Mesenchymal stem cell (in vitro differentiated cells and primary cell): ENCODE measurements at regions not wholly inside any gene's neighbourhood (a gene's known extent, or its start where the extent isn't known, plus 50 kb on each side); places are given as distances from the start of the nearest gene placed in this dataset.

Source experiments
- DNase-seq: peaks from one replicate; pipeline ENCODE4 v3.0.0-alpha.2; 2013
- H2AFZ ChIP-seq: one replicate; pipeline ENCODE4 v1.6.1; 2013; ENCODE audit warnings: low read depth, mild to moderate bottlenecking, control low read depth, inconsistent platforms, low read length, moderate library complexity
- H2AK5ac ChIP-seq: 2 replicates; pipeline ENCODE4 v1.6.1; 2013; ENCODE audit warnings: low read length, moderate library complexity, mild to moderate bottlenecking, inconsistent platforms; ENCODE audit not compliant: severe bottlenecking
- H2BK120ac ChIP-seq: one replicate; pipeline ENCODE4 v1.6.1; 2013; ENCODE audit warnings: low read depth, mild to moderate bottlenecking, inconsistent platforms, low read length, moderate library complexity
- H2BK12ac ChIP-seq, 2 experiments: one replicate each; pipeline ENCODE4 v1.6.1; 2013; ENCODE audit warnings: inconsistent platforms in 2 of 2, low read length in 2 of 2, mild to moderate bottlenecking in 2 of 2, moderate library complexity in 2 of 2, control low read depth in 1 of 2
- H2BK15ac ChIP-seq: one replicate; pipeline ENCODE4 v1.6.1; 2013; ENCODE audit warnings: mild to moderate bottlenecking, low read depth, inconsistent platforms; ENCODE audit not compliant: poor library complexity, severe bottlenecking
- H2BK5ac ChIP-seq: 2 replicates; pipeline ENCODE4 v1.6.1; 2013; ENCODE audit warnings: low read depth, mild to moderate bottlenecking, low read length, control low read depth, inconsistent platforms; ENCODE audit not compliant: poor library complexity, severe bottlenecking
- H3K14ac ChIP-seq, 2 experiments: one replicate each; pipeline ENCODE4 v1.6.1; 2013; ENCODE audit warnings: inconsistent platforms in 2 of 2, low read length in 2 of 2, control low read depth in 1 of 2, mild to moderate bottlenecking in 1 of 2, moderate library complexity in 1 of 2
- H3K18ac ChIP-seq, 2 experiments: one replicate each; pipeline ENCODE4 v1.6.1; 2013; ENCODE audit warnings: inconsistent platforms in 2 of 2, low read length in 2 of 2, control low read depth in 1 of 2, low read depth in 1 of 2, mild to moderate bottlenecking in 1 of 2
- H3K23ac ChIP-seq, 2 experiments: one replicate each; pipeline ENCODE4 v1.6.1; 2013; ENCODE audit warnings: inconsistent platforms in 2 of 2, low read length in 2 of 2, mild to moderate bottlenecking in 2 of 2, moderate library complexity in 2 of 2, control low read depth in 1 of 2
- H3K27ac ChIP-seq: 2 replicates; pipeline ENCODE4 v1.5.1; 2013; ENCODE audit warnings: mild to moderate bottlenecking, moderate library complexity, low read length, control low read depth, inconsistent platforms; ENCODE audit not compliant: poor library complexity, severe bottlenecking
- H3K27me3 ChIP-seq, 2 experiments: 2 replicates each; pipeline versions ENCODE4 v1.6.1 to v1.7.0; 2013; ENCODE audit warnings: low read length in 2 of 2, mild to moderate bottlenecking in 2 of 2, moderate library complexity in 2 of 2, control low read depth in 1 of 2, inconsistent platforms in 1 of 2; ENCODE audit not compliant: control insufficient read depth in 1 of 2, insufficient read depth in 1 of 2
- H3K36me3 ChIP-seq, 2 experiments: 2 replicates each; pipeline versions ENCODE4 v1.6.1 to v1.7.0; 2013; ENCODE audit warnings: low read length in 2 of 2, control low read depth in 1 of 2, inconsistent platforms in 1 of 2, low read depth in 1 of 2, mild to moderate bottlenecking in 1 of 2; ENCODE audit not compliant: insufficient read depth in 2 of 2, control insufficient read depth in 1 of 2
- H3K4ac ChIP-seq, 2 experiments: one replicate each; pipeline ENCODE4 v1.6.1; 2013; ENCODE audit warnings: inconsistent platforms in 2 of 2, low read length in 2 of 2, mild to moderate bottlenecking in 2 of 2, moderate library complexity in 2 of 2, control low read depth in 1 of 2, low read depth in 1 of 2
- H3K4me1 ChIP-seq: 2 replicates; pipeline ENCODE4 v1.6.1; 2013; ENCODE audit warnings: low read depth, low read length, control low read depth; ENCODE audit not compliant: control insufficient read depth, insufficient read depth
- H3K4me2 ChIP-seq: 2 replicates; pipeline ENCODE4 v1.6.1; 2013; ENCODE audit warnings: low read length, mild to moderate bottlenecking, inconsistent platforms; ENCODE audit not compliant: poor library complexity, severe bottlenecking
- H3K4me3 ChIP-seq, 2 experiments: 2 replicates each; pipeline versions ENCODE4 v1.5.1 to v1.7.0; 2013; ENCODE audit warnings: low read length in 2 of 2, mild to moderate bottlenecking in 2 of 2, control low read depth in 1 of 2, low read depth in 1 of 2; ENCODE audit not compliant: insufficient read depth in 1 of 2
- H3K79me1 ChIP-seq: replicated peaks from 2 replicates; pipeline ENCODE4 v1.6.1; 2013; ENCODE audit warnings: mild to moderate bottlenecking, control low read depth, low read length, inconsistent platforms; ENCODE audit not compliant: poor library complexity, severe bottlenecking
- H3K9ac ChIP-seq: 2 replicates; pipeline ENCODE4 v1.7.0; 2013; ENCODE audit warnings: mild to moderate bottlenecking, low read length, moderate library complexity
- H3K9me3 ChIP-seq: 2 replicates; pipeline ENCODE4 v1.7.0; 2013; ENCODE audit warnings: mild to moderate bottlenecking, low read length; ENCODE audit not compliant: control insufficient read depth
- H4K8ac ChIP-seq: one replicate; pipeline ENCODE4 v1.6.1; 2013; ENCODE audit warnings: inconsistent platforms, mild to moderate bottlenecking, low read length, moderate library complexity
- H4K91ac ChIP-seq: one replicate; pipeline ENCODE4 v1.6.1; 2013; ENCODE audit warnings: mild to moderate bottlenecking, low read length, inconsistent platforms
- WGBS: methylation state at CpG from one replicate; pipeline ENCODE4 v1.1.7; 2013; ENCODE audit warnings: mixed read lengths; 5-methylcytosine and 5-hydroxymethylcytosine counted together

DNA sequence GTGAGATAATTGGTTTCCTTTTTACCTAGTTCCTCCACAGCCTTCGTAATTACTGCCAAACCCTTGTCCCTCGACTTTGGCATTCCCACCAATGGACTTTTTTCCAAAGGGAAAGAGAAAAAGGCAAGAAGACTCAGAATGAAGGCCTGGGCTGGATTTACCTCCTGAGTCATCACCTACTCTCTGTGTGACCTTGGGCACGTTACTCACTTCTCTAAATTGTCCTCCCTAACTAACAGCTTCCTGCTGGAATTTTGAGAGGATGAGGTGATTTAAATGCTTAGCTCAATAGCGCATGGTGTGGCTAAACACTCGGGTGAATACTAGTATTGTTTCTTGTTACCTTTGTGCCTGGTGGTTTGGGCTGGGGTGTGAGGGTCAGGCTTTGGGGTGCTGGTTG lies 146.6 kb downstream of the DHX35 start:
- no peak overlapping the region for H3K18ac ChIP-seq
- H2BK5ac ChIP-seq = no peak overlapping the region
- no peaks in the 10 kb centered on the region for H3K4me1 ChIP-seq
- H2BK12ac ChIP-seq = no peak overlapping the region
- peaks cover 3% of the 10 kb centered on the region for H3K9me3 ChIP-seq
- H2AFZ ChIP-seq = no peak overlapping the region
- H4K91ac ChIP-seq = no peak overlapping the region
- no peak for DNase-seq
- no peak overlapping the region for H2BK15ac ChIP-seq
- no peak overlapping the region for H2BK120ac ChIP-seq
- H3K23ac ChIP-seq = no peak overlapping the region
- no peak overlapping the region for H3K4ac ChIP-seq
- no peak overlapping the region for H3K4me3 ChIP-seq
- H3K4me2 ChIP-seq = no peak overlapping the region
- 51% methylated on average over 4 of the region's 5 CpGs for WGBS
- no peak overlapping the region for H4K8ac ChIP-seq
- H3K27me3 ChIP-seq = peaks cover 25 to 27% of the 10 kb centered on the region in 2 experiments
- H3K27ac ChIP-seq = no peak overlapping the region
- no peaks in the 10 kb centered on the region for H3K79me1 ChIP-seq
- H2AK5ac ChIP-seq = no peak overlapping the region
- no peak overlapping the region for H3K9ac ChIP-seq
- no peak overlapping the region for H3K14ac ChIP-seq
- no peaks in the 10 kb centered on the region for H3K36me3 ChIP-seq

GRCh38 chr20:39107741-39108140 lies 145.6 kb downstream of the DHX35 start:
- H2BK120ac ChIP-seq = no peak overlapping the region
- H3K4me3 ChIP-seq = no peak overlapping the region
- peaks cover 25 to 27% of the 10 kb centered on the region in 2 experiments for H3K27me3 ChIP-seq
- no peak overlapping the region for H3K23ac ChIP-seq
- H3K4ac ChIP-seq = no peak overlapping the region
- no peak overlapping the region for H2AK5ac ChIP-seq
- H3K36me3 ChIP-seq = no peaks in the 10 kb centered on the region
- no peak overlapping the region for H4K91ac ChIP-seq
- H3K27ac ChIP-seq = no peak overlapping the region
- H3K14ac ChIP-seq = no peak overlapping the region
- H3K4me2 ChIP-seq = no peak overlapping the region
- H2BK15ac ChIP-seq = no peak overlapping the region
- no peaks in the 10 kb centered on the region for H3K79me1 ChIP-seq
- no peak overlapping the region for H2AFZ ChIP-seq
- no peak for DNase-seq
- H3K18ac ChIP-seq = no peak overlapping the region
- 66% methylated on average over 4 of the region's 5 CpGs for WGBS
- no peaks in the 10 kb centered on the region for H3K4me1 ChIP-seq
- peaks cover 4% of the 10 kb centered on the region for H3K9me3 ChIP-seq
- no peak overlapping the region for H3K9ac ChIP-seq
- no peak overlapping the region for H2BK12ac ChIP-seq
- no peak overlapping the region for H2BK5ac ChIP-seq
- H4K8ac ChIP-seq = no peak overlapping the region

DNA sequence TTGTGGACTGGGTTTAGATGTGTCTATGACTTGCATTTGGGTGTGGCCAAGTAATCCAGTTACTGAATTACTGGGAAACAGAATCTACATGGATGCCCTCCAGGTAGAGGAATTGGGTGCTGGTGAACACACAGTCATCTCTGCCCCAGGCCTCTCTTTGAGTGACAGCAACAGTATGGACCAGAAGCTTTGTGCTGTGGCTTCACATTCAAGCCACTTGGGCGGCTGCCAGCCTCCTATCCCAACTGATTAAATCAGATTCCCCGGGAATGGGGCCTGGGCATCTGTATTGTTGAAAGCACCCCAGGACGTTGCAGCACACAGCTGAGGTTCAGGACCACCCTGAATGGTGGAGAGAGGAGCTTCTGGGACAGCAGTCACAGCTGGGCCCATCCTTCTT lies 144.6 kb downstream of the DHX35 start:
- no peak overlapping the region for H3K14ac ChIP-seq
- H2BK5ac ChIP-seq = no peak overlapping the region
- peaks cover 19 to 24% of the 10 kb centered on the region in 2 experiments for H3K27me3 ChIP-seq
- no peak overlapping the region for H4K8ac ChIP-seq
- H3K23ac ChIP-seq = no peak overlapping the region
- no peak overlapping the region for H2BK120ac ChIP-seq
- no peaks in the 10 kb centered on the region for H3K79me1 ChIP-seq
- H3K18ac ChIP-seq = no peak overlapping the region
- 60% methylated on average over 3 of the region's 3 CpGs for WGBS
- no peak overlapping the region for H3K4me3 ChIP-seq
- DNase-seq = no peak
- no peak overlapping the region for H2AFZ ChIP-seq
- no peak overlapping the region for H2BK15ac ChIP-seq
- no peak overlapping the region for H3K4ac ChIP-seq
- H3K4me1 ChIP-seq = no peaks in the 10 kb centered on the region
- H4K91ac ChIP-seq = no peak overlapping the region
- H3K9ac ChIP-seq = no peak overlapping the region
- no peak overlapping the region for H3K27ac ChIP-seq
- H3K36me3 ChIP-seq = no peaks in the 10 kb centered on the region
- no peak overlapping the region for H3K4me2 ChIP-seq
- H2AK5ac ChIP-seq = no peak overlapping the region
- no peak overlapping the region for H2BK12ac ChIP-seq
- H3K9me3 ChIP-seq = peaks cover 4% of the 10 kb centered on the region

DNA sequence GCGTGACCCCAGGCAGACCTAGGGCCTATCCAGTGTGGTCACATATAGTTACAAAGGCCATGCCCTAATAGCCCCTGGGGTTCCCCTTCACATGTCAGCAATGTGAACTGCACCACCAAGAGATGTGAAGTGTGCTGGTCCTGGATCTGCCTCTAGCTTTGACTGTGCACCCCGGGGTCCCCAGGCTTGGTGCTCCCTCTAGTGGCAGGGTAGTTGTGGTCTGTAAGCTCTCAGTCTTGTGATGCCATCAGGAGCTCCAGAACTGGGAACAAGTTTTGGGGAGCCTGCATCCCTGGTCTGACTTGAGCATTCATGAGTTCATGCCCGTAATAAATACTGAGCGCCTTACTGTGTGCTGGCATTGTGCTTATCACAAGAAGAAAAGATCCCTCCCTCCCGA lies 143.4 kb downstream of the DHX35 start:
- H3K36me3 ChIP-seq = no peaks in the 10 kb centered on the region
- peaks cover 4% of the 10 kb centered on the region for H3K9me3 ChIP-seq
- H2AFZ ChIP-seq = no peak overlapping the region
- DNase-seq = no peak
- H4K8ac ChIP-seq = no peak overlapping the region
- WGBS = 88% methylated on average over 5 of the region's 5 CpGs
- H2BK12ac ChIP-seq = no peak overlapping the region
- no peak overlapping the region for H3K4ac ChIP-seq
- no peak overlapping the region for H2AK5ac ChIP-seq
- H3K4me1 ChIP-seq = no peaks in the 10 kb centered on the region
- H2BK120ac ChIP-seq = no peak overlapping the region
- H2BK5ac ChIP-seq = no peak overlapping the region
- no peak overlapping the region for H3K18ac ChIP-seq
- no peak overlapping the region for H3K9ac ChIP-seq
- H3K79me1 ChIP-seq = no peaks in the 10 kb centered on the region
- no peak overlapping the region for H3K14ac ChIP-seq
- H3K27me3 ChIP-seq = peaks cover 18 to 23% of the 10 kb centered on the region in 2 experiments
- H3K27ac ChIP-seq = no peak overlapping the region
- no peak overlapping the region for H2BK15ac ChIP-seq
- no peak overlapping the region for H3K4me3 ChIP-seq
- H4K91ac ChIP-seq = no peak overlapping the region
- no peak overlapping the region for H3K23ac ChIP-seq
- no peak overlapping the region for H3K4me2 ChIP-seq
